HepG2 (cell line): ENCODE measurements at regions not wholly inside any gene's neighbourhood (a gene's known extent, or its start where the extent isn't known, plus 50 kb on each side); places are given as distances from the start of the nearest gene placed in this dataset.

ENCODE experiments used
- MAFK ChIP-seq, 2 experiments: IDR thresholded peaks in 1 of 2; conservative IDR thresholded peaks in 1 of 2; 2 replicates each; pipeline ENCODE4 v1.6.1; 2011; ENCODE audit warnings: improper control_type of control experiment in 2 of 2, low read length in 2 of 2
- MYC ChIP-seq: sonication (generic); formaldehyde crosslinking; IDR thresholded peaks from 2 replicates; pipeline ENCODE4 v1.9.0; 2021; ENCODE audit warnings: missing genetic modification reagents, borderline replicate concordance
- NONO ChIP-seq, 2 experiments: fragments of 450-650 bp in 1 of 2; sonication (generic) in 1 of 2; formaldehyde crosslinking in 1 of 2; IDR thresholded peaks in 1 of 2; conservative IDR thresholded peaks in 1 of 2; 2 replicates each; pipeline versions ENCODE4 v1.6.1 to v1.8.0; 2017 to 2022; ENCODE audit warnings: mild to moderate bottlenecking in 1 of 2, missing genetic modification reagents in 1 of 2, moderate library complexity in 1 of 2
- RAD51 ChIP-seq: fragments of 450-650 bp; IDR thresholded peaks from 2 replicates; pipeline ENCODE4 v1.6.1; 2016; ENCODE audit warnings: borderline replicate concordance
- RARA ChIP-seq: IDR thresholded peaks from 2 replicates; pipeline ENCODE4 v1.6.1; 2016; ENCODE audit warnings: missing genetic modification reagents, missing compliant biosample characterization
- REPIN1 ChIP-seq: sonication (generic); formaldehyde crosslinking; IDR thresholded peaks from 2 replicates; pipeline ENCODE4 v1.8.0; 2022; ENCODE audit warnings: missing genetic modification reagents, low read depth, mild to moderate bottlenecking, borderline replicate concordance
- TF ChIP-seq, protein P1 (sequence below): sonication (generic); formaldehyde crosslinking; conservative IDR thresholded peaks from 2 replicates; pipeline ENCODE4 v1.4.0; 2020; ENCODE audit warnings: missing genetic modification reagents
- TF ChIP-seq, protein P2 (sequence below): sonication (generic); formaldehyde crosslinking; IDR thresholded peaks from 2 replicates; pipeline ENCODE4 v1.5.0; 2020; ENCODE audit warnings: mild to moderate bottlenecking, missing genetic modification reagents, moderate library complexity
- TF ChIP-seq, protein P3 (sequence below): fragments of 450-650 bp; IDR thresholded peaks from 2 replicates; pipeline ENCODE4 v1.6.1; 2016
- TF ChIP-seq, protein P4 (sequence below), 2 experiments: sonication (generic) in 1 of 2; formaldehyde crosslinking in 1 of 2; IDR thresholded peaks; 2 replicates each; pipeline versions ENCODE4 v1.4.0 to v1.6.1; 2018 to 2020; ENCODE audit warnings: missing genetic modification reagents in 2 of 2, borderline replicate concordance in 1 of 2, low read depth in 1 of 2, mild to moderate bottlenecking in 1 of 2, missing biosample characterization in 1 of 2
- TF ChIP-seq, protein P5 (sequence below): sonication (generic); formaldehyde crosslinking; conservative IDR thresholded peaks from 2 replicates; pipeline ENCODE4 v1.4.0; 2020; ENCODE audit warnings: missing genetic modification reagents

DNA sequence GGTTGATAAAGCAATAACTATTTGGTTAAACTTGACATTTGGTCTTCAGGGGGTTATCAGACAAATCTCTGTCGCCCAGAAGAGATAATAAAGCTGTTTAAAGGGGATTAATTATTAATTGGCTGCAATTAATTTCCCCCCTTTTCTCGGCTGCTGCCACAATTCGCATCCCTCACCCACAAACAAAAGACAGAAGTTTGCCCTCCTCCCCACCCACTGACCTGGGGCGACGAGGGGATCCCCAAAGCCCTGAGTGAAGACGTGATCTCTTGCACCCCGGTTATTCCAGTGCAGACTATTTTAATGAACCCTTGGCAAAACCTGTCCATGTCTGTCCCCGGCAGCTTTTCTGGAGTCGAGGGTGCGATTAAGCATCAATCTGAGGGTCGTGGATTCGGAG, 55.7 kb upstream of the TMEM33 start:
- TF ChIP-seq, protein P1, sequence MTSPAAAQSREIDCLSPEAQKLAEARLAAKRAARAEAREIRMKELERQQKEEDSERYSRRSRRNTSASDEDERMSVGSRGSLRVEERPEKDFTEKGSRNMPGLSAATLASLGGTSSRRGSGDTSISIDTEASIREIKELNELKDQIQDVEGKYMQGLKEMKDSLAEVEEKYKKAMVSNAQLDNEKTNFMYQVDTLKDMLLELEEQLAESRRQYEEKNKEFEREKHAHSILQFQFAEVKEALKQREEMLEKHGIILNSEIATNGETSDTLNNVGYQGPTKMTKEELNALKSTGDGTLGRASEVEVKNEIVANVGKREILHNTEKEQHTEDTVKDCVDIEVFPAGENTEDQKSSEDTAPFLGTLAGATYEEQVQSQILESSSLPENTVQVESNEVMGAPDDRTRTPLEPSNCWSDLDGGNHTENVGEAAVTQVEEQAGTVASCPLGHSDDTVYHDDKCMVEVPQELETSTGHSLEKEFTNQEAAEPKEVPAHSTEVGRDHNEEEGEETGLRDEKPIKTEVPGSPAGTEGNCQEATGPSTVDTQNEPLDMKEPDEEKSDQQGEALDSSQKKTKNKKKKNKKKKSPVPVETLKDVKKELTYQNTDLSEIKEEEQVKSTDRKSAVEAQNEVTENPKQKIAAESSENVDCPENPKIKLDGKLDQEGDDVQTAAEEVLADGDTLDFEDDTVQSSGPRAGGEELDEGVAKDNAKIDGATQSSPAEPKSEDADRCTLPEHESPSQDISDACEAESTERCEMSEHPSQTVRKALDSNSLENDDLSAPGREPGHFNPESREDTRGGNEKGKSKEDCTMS (CRISPR knock-in tag), result no peak
- TF ChIP-seq, protein P2, sequence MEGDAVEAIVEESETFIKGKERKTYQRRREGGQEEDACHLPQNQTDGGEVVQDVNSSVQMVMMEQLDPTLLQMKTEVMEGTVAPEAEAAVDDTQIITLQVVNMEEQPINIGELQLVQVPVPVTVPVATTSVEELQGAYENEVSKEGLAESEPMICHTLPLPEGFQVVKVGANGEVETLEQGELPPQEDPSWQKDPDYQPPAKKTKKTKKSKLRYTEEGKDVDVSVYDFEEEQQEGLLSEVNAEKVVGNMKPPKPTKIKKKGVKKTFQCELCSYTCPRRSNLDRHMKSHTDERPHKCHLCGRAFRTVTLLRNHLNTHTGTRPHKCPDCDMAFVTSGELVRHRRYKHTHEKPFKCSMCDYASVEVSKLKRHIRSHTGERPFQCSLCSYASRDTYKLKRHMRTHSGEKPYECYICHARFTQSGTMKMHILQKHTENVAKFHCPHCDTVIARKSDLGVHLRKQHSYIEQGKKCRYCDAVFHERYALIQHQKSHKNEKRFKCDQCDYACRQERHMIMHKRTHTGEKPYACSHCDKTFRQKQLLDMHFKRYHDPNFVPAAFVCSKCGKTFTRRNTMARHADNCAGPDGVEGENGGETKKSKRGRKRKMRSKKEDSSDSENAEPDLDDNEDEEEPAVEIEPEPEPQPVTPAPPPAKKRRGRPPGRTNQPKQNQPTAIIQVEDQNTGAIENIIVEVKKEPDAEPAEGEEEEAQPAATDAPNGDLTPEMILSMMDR (CRISPR knock-in tag), result no peak
- TF ChIP-seq, protein P3, sequence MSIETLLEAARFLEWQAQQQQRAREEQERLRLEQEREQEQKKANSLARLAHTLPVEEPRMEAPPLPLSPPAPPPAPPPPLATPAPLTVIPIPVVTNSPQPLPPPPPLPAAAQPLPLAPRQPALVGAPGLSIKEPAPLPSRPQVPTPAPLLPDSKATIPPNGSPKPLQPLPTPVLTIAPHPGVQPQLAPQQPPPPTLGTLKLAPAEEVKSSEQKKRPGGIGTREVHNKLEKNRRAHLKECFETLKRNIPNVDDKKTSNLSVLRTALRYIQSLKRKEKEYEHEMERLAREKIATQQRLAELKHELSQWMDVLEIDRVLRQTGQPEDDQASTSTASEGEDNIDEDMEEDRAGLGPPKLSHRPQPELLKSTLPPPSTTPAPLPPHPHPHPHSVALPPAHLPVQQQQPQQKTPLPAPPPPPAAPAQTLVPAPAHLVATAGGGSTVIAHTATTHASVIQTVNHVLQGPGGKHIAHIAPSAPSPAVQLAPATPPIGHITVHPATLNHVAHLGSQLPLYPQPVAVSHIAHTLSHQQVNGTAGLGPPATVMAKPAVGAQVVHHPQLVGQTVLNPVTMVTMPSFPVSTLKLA, result no peak
- TF ChIP-seq, protein P4, sequence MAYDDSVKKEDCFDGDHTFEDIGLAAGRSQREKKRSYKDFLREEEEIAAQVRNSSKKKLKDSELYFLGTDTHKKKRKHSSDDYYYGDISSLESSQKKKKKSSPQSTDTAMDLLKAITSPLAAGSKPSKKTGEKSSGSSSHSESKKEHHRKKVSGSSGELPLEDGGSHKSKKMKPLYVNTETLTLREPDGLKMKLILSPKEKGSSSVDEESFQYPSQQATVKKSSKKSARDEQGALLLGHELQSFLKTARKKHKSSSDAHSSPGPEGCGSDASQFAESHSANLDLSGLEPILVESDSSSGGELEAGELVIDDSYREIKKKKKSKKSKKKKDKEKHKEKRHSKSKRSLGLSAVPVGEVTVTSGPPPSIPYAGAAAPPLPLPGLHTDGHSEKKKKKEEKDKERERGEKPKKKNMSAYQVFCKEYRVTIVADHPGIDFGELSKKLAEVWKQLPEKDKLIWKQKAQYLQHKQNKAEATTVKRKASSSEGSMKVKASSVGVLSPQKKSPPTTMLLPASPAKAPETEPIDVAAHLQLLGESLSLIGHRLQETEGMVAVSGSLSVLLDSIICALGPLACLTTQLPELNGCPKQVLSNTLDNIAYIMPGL (CRISPR knock-in tag; IDR thresholded peaks at IDR 0.05; ENCODE audit: borderline replicate concordance in 1 of 2, low read depth in 1 of 2), result no peak
- no peak for TF ChIP-seq MYC (CRISPR knock-in tag)
- TF ChIP-seq, protein P5, sequence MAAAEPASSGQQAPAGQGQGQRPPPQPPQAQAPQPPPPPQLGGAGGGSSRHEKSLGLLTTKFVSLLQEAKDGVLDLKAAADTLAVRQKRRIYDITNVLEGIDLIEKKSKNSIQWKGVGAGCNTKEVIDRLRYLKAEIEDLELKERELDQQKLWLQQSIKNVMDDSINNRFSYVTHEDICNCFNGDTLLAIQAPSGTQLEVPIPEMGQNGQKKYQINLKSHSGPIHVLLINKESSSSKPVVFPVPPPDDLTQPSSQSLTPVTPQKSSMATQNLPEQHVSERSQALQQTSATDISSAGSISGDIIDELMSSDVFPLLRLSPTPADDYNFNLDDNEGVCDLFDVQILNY (CRISPR knock-in tag), result no peak
- TF ChIP-seq NONO (IDR thresholded peaks at IDR 0.05), result no peak
- no peak for TF ChIP-seq NONO (CRISPR knock-in tag; conservative IDR thresholded peaks at IDR 0.05)
- no peak for TF ChIP-seq REPIN1
- no peak for TF ChIP-seq RARA (CRISPR knock-in tag)
- no peak for TF ChIP-seq MAFK (conservative IDR thresholded peaks at IDR 0.05 in 1 of 2, IDR thresholded peaks at IDR 0.05 in 1 of 2; ENCODE audit: low read length in 2 of 2)
- TF ChIP-seq RAD51, result no peak
